ENCODE measurements at regions not wholly inside any gene's neighbourhood (a gene's known extent, or its start where the extent isn't known, plus 50 kb on each side); places are given as distances from the start of the nearest gene placed in this dataset.

- Histone ChIP-seq H3K9me2 (ENCODE audit: low read depth, low read length) (no peaks in the 10 kb centered on the region), H3K79me2 (ENCODE audit: insufficient read depth, low read length) (no peaks in the 10 kb centered on the region), H3K36me3 (ENCODE audit: insufficient read depth, low read length) (no peaks in the 10 kb centered on the region), H4K20me1 (ENCODE audit: insufficient read depth, low read length) (no peaks in the 10 kb centered on the region), H3K27me3 (ENCODE audit: insufficient read depth, low read length) (no peaks in the 10 kb centered on the region), H3K9ac (ENCODE audit: low read length) (no peak overlapping the region), H3K4me2 (ENCODE audit: low read length) (no peak overlapping the region), H3K4me1 (ENCODE audit: insufficient read depth, low read length, severe bottlenecking) (no peaks in the 10 kb centered on the region), H3F3A (ENCODE audit: insufficient read depth, low read length) (no peaks in the 10 kb centered on the region), H3K4me3 (ENCODE audit: low read depth, low read length, poor library complexity, severe bottlenecking) (no peak overlapping the region), H3K27ac (ENCODE audit: low read depth, low read length, poor library complexity, severe bottlenecking) (no peak overlapping the region), H2AFZ (ENCODE audit: low read length) (no peak overlapping the region), H3K9me3 (ENCODE audit: low read length) (no peaks in the 10 kb centered on the region)
- TF ChIP-seq EZH2 (IDR thresholded peaks at IDR 0.05; ENCODE audit: borderline replicate concordance, low read length): no peak
Measured at GRCh38 chr10:109743574-109743973, 179.7 kb downstream of the XPNPEP1 start.

- H3K4me1 ChIP-seq (ENCODE audit: insufficient read depth, low read length, severe bottlenecking): no peaks in the 10 kb centered on the region
- H3K9ac ChIP-seq (ENCODE audit: low read length): no peak overlapping the region
- H3K4me2 ChIP-seq (ENCODE audit: low read length): no peak overlapping the region
- no peaks in the 10 kb centered on the region for H4K20me1 ChIP-seq (ENCODE audit: insufficient read depth, low read length)
- no peak overlapping the region for H2AFZ ChIP-seq (ENCODE audit: low read length)
- no peaks in the 10 kb centered on the region for H3F3A ChIP-seq (ENCODE audit: insufficient read depth, low read length)
- H3K9me2 ChIP-seq (ENCODE audit: low read depth, low read length): no peaks in the 10 kb centered on the region
- H3K27ac ChIP-seq (ENCODE audit: low read depth, low read length, poor library complexity, severe bottlenecking): no peak overlapping the region
- H3K79me2 ChIP-seq (ENCODE audit: insufficient read depth, low read length): no peaks in the 10 kb centered on the region
- H3K9me3 ChIP-seq (ENCODE audit: low read length): no peaks in the 10 kb centered on the region
- no peak overlapping the region for H3K4me3 ChIP-seq (ENCODE audit: low read depth, low read length, poor library complexity, severe bottlenecking)
- TF ChIP-seq EZH2 (IDR thresholded peaks at IDR 0.05; ENCODE audit: borderline replicate concordance, low read length): no peak
- no peak for TF ChIP-seq CTCF (IDR thresholded peaks at IDR 0.05; ENCODE audit: low read length)
- H3K27me3 ChIP-seq (ENCODE audit: insufficient read depth, low read length): no peaks in the 10 kb centered on the region
- no peaks in the 10 kb centered on the region for H3K36me3 ChIP-seq (ENCODE audit: insufficient read depth, low read length)
Measured at GRCh38 chr10:109743146-109743545, 180.2 kb downstream of the XPNPEP1 start.

GRCh38 chr10:109741712-109742111 is 181.6 kb downstream of the XPNPEP1 start:
- no peak overlapping the region for H3K4me2 ChIP-seq (ENCODE audit: low read length)
- H2AFZ ChIP-seq (ENCODE audit: low read length): no peak overlapping the region
- no peak overlapping the region for H3K27ac ChIP-seq (ENCODE audit: low read depth, low read length, poor library complexity, severe bottlenecking)
- H3K79me2 ChIP-seq (ENCODE audit: insufficient read depth, low read length): no peaks in the 10 kb centered on the region
- no peaks in the 10 kb centered on the region for H3K9me2 ChIP-seq (ENCODE audit: low read depth, low read length)
- no peak overlapping the region for H3K4me3 ChIP-seq (ENCODE audit: low read depth, low read length, poor library complexity, severe bottlenecking)
- H3K9me3 ChIP-seq (ENCODE audit: low read length): no peaks in the 10 kb centered on the region
- no peaks in the 10 kb centered on the region for H3K27me3 ChIP-seq (ENCODE audit: insufficient read depth, low read length)
- H4K20me1 ChIP-seq (ENCODE audit: insufficient read depth, low read length): no peaks in the 10 kb centered on the region
- no peak for TF ChIP-seq EZH2 (IDR thresholded peaks at IDR 0.05; ENCODE audit: borderline replicate concordance, low read length)
- TF ChIP-seq CTCF (IDR thresholded peaks at IDR 0.05; ENCODE audit: low read length): no peak
- no peaks in the 10 kb centered on the region for H3K36me3 ChIP-seq (ENCODE audit: insufficient read depth, low read length)
- no peak overlapping the region for H3K9ac ChIP-seq (ENCODE audit: low read length)
- H3F3A ChIP-seq (ENCODE audit: insufficient read depth, low read length): no peaks in the 10 kb centered on the region
- no peaks in the 10 kb centered on the region for H3K4me1 ChIP-seq (ENCODE audit: insufficient read depth, low read length, severe bottlenecking)

GRCh38 chr10:109740436-109740835 is 182.9 kb downstream of the XPNPEP1 start:
- no peaks in the 10 kb centered on the region for H3K36me3 ChIP-seq (ENCODE audit: insufficient read depth, low read length)
- no peak overlapping the region for H2AFZ ChIP-seq (ENCODE audit: low read length)
- no peak overlapping the region for H3K4me2 ChIP-seq (ENCODE audit: low read length)
- H3K9ac ChIP-seq (ENCODE audit: low read length): no peak overlapping the region
- no peak overlapping the region for H3K4me3 ChIP-seq (ENCODE audit: low read depth, low read length, poor library complexity, severe bottlenecking)
- no peaks in the 10 kb centered on the region for H4K20me1 ChIP-seq (ENCODE audit: insufficient read depth, low read length)
- H3K27me3 ChIP-seq (ENCODE audit: insufficient read depth, low read length): no peaks in the 10 kb centered on the region
- H3F3A ChIP-seq (ENCODE audit: insufficient read depth, low read length): no peaks in the 10 kb centered on the region
- no peak for TF ChIP-seq EZH2 (IDR thresholded peaks at IDR 0.05; ENCODE audit: borderline replicate concordance, low read length)
- TF ChIP-seq CTCF (IDR thresholded peaks at IDR 0.05; ENCODE audit: low read length): no peak
- H3K9me3 ChIP-seq (ENCODE audit: low read length): no peaks in the 10 kb centered on the region
- no peaks in the 10 kb centered on the region for H3K9me2 ChIP-seq (ENCODE audit: low read depth, low read length)
- H3K79me2 ChIP-seq (ENCODE audit: insufficient read depth, low read length): no peaks in the 10 kb centered on the region
- no peak overlapping the region for H3K27ac ChIP-seq (ENCODE audit: low read depth, low read length, poor library complexity, severe bottlenecking)
- no peaks in the 10 kb centered on the region for H3K4me1 ChIP-seq (ENCODE audit: insufficient read depth, low read length, severe bottlenecking)

All from OCI-LY1 (cell line).